Keratinocyte (primary cell): ENCODE measurements at regions not wholly inside any gene's neighbourhood (a gene's known extent, or its start where the extent isn't known, plus 50 kb on each side); places are given as distances from the start of the nearest gene placed in this dataset.

Source experiments
- CTCF ChIP-seq, 3 experiments: IDR thresholded peaks in 1 of 3; conservative IDR thresholded peaks in 1 of 3; optimal IDR thresholded peaks in 1 of 3; 2 replicates in 2 of 3; 3 replicates in 1 of 3; pipeline versions ENCODE3 to v1.5.1; 2011; ENCODE audit warnings: low read length in 3 of 3, mild to moderate bottlenecking in 3 of 3, moderate library complexity in 2 of 3, control low read depth in 1 of 3, inconsistent platforms in 1 of 3; ENCODE audit not compliant: insufficient read depth in 2 of 3; ENCODE audit errors: extremely low read depth in 1 of 3
- EZH2 ChIP-seq: IDR thresholded peaks from one replicate; pipeline ENCODE4 v1.6.1; 2012; ENCODE audit warnings: inconsistent platforms, mild to moderate bottlenecking, low read length, moderate library complexity

DNA sequence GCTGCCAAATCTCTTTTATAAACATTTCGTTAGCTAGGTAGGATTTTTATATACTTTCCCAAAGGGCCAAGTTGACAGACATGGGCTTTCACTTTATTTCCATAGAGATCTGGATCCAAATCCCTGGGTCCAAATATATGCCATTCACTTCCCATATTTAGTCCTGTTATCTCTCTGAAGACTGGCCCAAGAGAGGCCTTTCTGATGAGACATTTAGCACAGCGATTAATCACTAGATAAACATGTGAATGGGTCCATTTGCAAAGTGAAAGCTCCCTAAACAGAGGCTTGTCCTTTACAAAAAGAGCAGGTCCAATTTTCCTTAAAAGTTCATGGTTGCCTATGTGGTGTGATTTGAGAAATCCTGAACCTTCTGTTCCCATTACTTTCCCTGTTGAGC lies 132.6 kb downstream of the TRMT11 start:
- no peak for TF ChIP-seq EZH2
- no peak for TF ChIP-seq CTCF (optimal IDR thresholded peaks at IDR 0.05 in 1 of 3, IDR thresholded peaks at IDR 0.05 in 1 of 3, conservative IDR thresholded peaks at IDR 0.05 in 1 of 3; ENCODE audit: extremely low read depth in 1 of 3, insufficient read depth in 2 of 3, low read length in 3 of 3)
